Bronchial epithelial cell (primary cell): ENCODE measurements at regions not wholly inside any gene's neighbourhood (a gene's known extent, or its start where the extent isn't known, plus 50 kb on each side); places are given as distances from the start of the nearest gene placed in this dataset.
"Not testable (repeated sequence)": the region's sequence is repeated elsewhere in the genome, so short reads cannot be mapped to it uniquely, and the experiment has no call there.

Experiments
- DNase-seq: peaks from one replicate; pipeline ENCODE4 v3.0.0-alpha.2; 2010; ENCODE audit warnings: low read depth
- FAIRE-seq: peaks from 2 replicates; lab custom pipeline; 2011; peaks lifted over from hg19 to GRCh38; lab: Jason Lieb, UNC
- H3K27me3 ChIP-seq: 2 replicates; pipeline ENCODE4 v1.5.1; 2011; ENCODE audit warnings: low read length; ENCODE audit not compliant: control insufficient read depth, insufficient read depth
- H3K36me3 ChIP-seq: 2 replicates; pipeline ENCODE4 v1.5.1; 2011; ENCODE audit warnings: low read length; ENCODE audit not compliant: control insufficient read depth, insufficient read depth
- H3K4me3 ChIP-seq: 2 replicates; pipeline ENCODE4 v1.5.1; 2011; ENCODE audit warnings: mild to moderate bottlenecking, low read depth, low read length, control low read depth
- CTCF ChIP-seq: IDR thresholded peaks from 2 replicates; pipeline ENCODE4 v1.5.1; 2011; ENCODE audit warnings: mild to moderate bottlenecking, moderate library complexity, low read length, control low read depth, inconsistent platforms; ENCODE audit not compliant: insufficient read depth, severe bottlenecking

GRCh38 chr9:93761822-93762221, 185.4 kb downstream of the PHF2 start:
- no peak for DNase-seq
- FAIRE-seq, result no peak
- no peak for TF ChIP-seq CTCF
- H3K4me3 ChIP-seq, result no peak overlapping the region
- H3K27me3 ChIP-seq, result no peaks in the 10 kb centered on the region
- no peaks in the 10 kb centered on the region for H3K36me3 ChIP-seq

GRCh38 chr9:93750045-93750444, 173.7 kb downstream of the PHF2 start:
- no peak overlapping the region for H3K4me3 ChIP-seq
- no peak for TF ChIP-seq CTCF
- FAIRE-seq, result no peak

GRCh38 chr9:93748827-93749226, 172.4 kb downstream of the PHF2 start:
- not testable (repeated sequence) for FAIRE-seq

More at GRCh38 chr9:93750045-93750444, 173.7 kb downstream of the PHF2 start:
- no peak for DNase-seq
- no peaks in the 10 kb centered on the region for H3K27me3 ChIP-seq
- H3K36me3 ChIP-seq, result no peaks in the 10 kb centered on the region

GRCh38 chr9:93731963-93732362, 155.6 kb downstream of the PHF2 start:
- no peaks in the 10 kb centered on the region for H3K36me3 ChIP-seq
- H3K4me3 ChIP-seq, result no peak overlapping the region
- DNase-seq (no peak), FAIRE-seq (no peak)
- peaks cover 2% of the 10 kb centered on the region for H3K27me3 ChIP-seq
- TF ChIP-seq CTCF, result no peak

More at GRCh38 chr9:93748827-93749226, 172.4 kb downstream of the PHF2 start:
- not testable (repeated sequence) for DNase-seq, H3K27me3 ChIP-seq, H3K4me3 ChIP-seq, H3K36me3 ChIP-seq

- no peaks in the 10 kb centered on the region for H3K36me3 ChIP-seq
- peaks cover 2% of the 10 kb centered on the region for H3K27me3 ChIP-seq
- DNase-seq, result no peak
- TF ChIP-seq CTCF, result no peak
- no peak for FAIRE-seq
- no peak overlapping the region for H3K4me3 ChIP-seq
Observed at GRCh38 chr9:93730648-93731047, 154.3 kb downstream of the PHF2 start.

- peaks cover 2% of the 10 kb centered on the region for H3K27me3 ChIP-seq
- H3K4me3 ChIP-seq, result no peak overlapping the region
- FAIRE-seq (no peak), DNase-seq (no peak)
- TF ChIP-seq CTCF, result no peak
- no peaks in the 10 kb centered on the region for H3K36me3 ChIP-seq
Observed at GRCh38 chr9:93730217-93730616, 153.8 kb downstream of the PHF2 start.
